ENCODE measurements at regions not wholly inside any gene's neighbourhood (a gene's known extent, or its start where the extent isn't known, plus 50 kb on each side); places are given as distances from the start of the nearest gene placed in this dataset.

DNA sequence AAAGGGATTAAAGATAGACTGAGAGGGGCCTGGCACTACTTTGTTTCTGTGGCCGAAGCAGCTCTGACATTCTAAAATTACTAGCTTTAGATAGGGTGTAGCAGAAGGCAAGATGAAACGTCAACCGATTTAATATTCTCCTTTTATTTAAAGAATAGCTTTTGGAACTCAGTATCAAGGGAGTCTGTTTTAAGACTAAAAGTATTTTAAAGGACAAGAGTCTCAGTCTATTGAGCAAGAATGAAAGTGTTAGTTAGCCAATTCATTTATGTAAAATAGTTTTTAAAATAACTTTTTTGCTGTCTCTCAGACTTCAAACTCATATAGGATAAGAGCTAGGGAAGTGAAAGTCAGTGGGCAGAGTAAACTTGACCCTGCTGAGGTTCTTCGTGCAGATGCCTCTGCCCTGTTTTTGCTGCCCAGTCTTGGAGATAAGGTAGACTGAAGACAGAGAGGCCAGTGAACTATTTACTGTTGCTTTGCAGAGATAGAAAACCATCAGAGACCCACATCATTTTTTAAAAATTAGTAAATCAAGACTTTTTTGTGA, 1090.9 kb downstream of the ROBO2 start:
- intact Hi-C loops (cut with DNase I): no loop called here
- ATAC-seq: no peak
- Histone ChIP-seq H3K9me3 (no peaks in the 10 kb centered on the region), H3K4me1 (no peaks in the 10 kb centered on the region), H3K27me3 (no peaks in the 10 kb centered on the region), H3K36me3 (no peaks in the 10 kb centered on the region), H3K4me3 (no peak overlapping the region), H3K27ac (no peak overlapping the region)
- WGBS, 2 donors: 42 to 52% methylated on average over 4 of the region's 4 CpGs
- DNase-seq: no peak
- TF ChIP-seq, protein P1, sequence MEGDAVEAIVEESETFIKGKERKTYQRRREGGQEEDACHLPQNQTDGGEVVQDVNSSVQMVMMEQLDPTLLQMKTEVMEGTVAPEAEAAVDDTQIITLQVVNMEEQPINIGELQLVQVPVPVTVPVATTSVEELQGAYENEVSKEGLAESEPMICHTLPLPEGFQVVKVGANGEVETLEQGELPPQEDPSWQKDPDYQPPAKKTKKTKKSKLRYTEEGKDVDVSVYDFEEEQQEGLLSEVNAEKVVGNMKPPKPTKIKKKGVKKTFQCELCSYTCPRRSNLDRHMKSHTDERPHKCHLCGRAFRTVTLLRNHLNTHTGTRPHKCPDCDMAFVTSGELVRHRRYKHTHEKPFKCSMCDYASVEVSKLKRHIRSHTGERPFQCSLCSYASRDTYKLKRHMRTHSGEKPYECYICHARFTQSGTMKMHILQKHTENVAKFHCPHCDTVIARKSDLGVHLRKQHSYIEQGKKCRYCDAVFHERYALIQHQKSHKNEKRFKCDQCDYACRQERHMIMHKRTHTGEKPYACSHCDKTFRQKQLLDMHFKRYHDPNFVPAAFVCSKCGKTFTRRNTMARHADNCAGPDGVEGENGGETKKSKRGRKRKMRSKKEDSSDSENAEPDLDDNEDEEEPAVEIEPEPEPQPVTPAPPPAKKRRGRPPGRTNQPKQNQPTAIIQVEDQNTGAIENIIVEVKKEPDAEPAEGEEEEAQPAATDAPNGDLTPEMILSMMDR (IDR thresholded peaks at IDR 0.05): no peak

DNA sequence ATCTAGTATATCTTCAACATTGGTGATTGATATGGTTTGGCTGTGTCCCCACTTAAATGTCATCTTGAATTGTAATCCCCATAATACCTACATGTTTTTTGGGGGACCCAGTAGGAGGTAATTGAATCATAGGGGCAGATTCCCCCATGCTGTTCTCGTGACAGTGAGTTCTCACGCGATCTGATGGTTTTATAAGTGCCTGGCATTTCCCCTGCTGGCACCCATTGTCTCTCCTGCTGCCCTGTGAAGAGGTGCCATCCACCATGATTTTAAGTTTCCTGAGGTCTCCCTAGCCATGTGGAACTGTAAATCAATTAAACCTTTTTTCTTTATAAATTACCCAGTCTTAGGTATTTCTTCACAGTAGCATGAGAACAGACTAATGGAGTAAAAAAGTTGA, 1094.6 kb downstream of the ROBO2 start:
- H3K27ac ChIP-seq: no peak overlapping the region
- 73 to 84% methylated on average over 3 of the region's 3 CpGs for WGBS, 2 donors
- ATAC-seq (no peak), DNase-seq (no peak)
- no peaks in the 10 kb centered on the region for H3K36me3 ChIP-seq
- intact Hi-C loops (cut with DNase I): no loop called here
- H3K4me3 ChIP-seq: no peak overlapping the region
- TF ChIP-seq, protein P1 (IDR thresholded peaks at IDR 0.05): no peak
- H3K27me3 ChIP-seq: no peaks in the 10 kb centered on the region
- no peaks in the 10 kb centered on the region for H3K9me3 ChIP-seq
- H3K4me1 ChIP-seq: no peaks in the 10 kb centered on the region

DNA sequence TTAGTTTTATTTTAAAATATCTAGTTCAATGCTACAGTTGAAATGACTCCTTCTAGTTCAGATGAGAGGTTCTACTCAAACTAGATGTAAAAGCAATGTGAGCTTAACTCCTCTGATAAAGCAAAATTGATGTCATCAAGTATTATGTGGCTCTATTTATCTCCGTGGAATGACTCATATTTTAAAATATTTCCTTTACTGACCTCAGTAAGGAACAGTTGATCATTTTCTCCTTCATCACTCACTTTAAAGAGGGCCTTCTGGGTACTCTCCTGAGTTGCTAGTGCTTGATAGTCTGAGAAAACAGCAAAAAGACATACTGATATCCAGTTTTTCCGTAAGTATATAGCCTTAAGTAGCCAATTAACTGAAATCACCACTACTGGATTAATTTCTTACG, 1099.3 kb downstream of the ROBO2 start:
- TF ChIP-seq, protein P1 (IDR thresholded peaks at IDR 0.05): no peak
- peaks cover 0 to 12% (median 4%) of the 10 kb centered on the region in 11 donors for H3K9me3 ChIP-seq
- no peaks in the 10 kb centered on the region for H3K36me3 ChIP-seq
- H3K4me3 ChIP-seq: no peak overlapping the region
- no peak overlapping the region for H3K27ac ChIP-seq
- DNase-seq: no peak
- intact Hi-C loops (cut with DNase I): no loop called here
- no peaks in the 10 kb centered on the region for H3K27me3 ChIP-seq
- no peaks in the 10 kb centered on the region for H3K4me1 ChIP-seq
- WGBS, 2 donors: 71 to 75% methylated on average over 3 of the region's 3 CpGs
- no peak for ATAC-seq

DNA sequence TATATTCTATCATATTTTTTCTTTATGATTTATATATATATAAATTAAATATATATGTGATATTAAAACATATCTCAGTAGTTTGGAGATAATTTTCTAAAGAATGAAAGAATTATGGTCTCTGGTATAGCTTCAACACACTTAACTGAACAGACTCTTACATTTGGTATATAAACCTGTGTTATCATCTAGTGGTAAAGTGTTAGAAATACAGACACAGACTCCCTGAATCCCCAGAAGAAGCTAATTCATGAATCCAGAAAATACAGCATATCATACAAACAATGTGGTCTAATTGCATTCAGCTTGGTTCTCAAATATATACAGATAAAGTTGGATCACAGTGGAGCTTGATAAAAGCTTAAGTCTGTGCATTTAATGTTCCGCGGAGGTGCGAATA, 1100.4 kb downstream of the ROBO2 start:
- TF ChIP-seq, protein P1 (IDR thresholded peaks at IDR 0.05): no peak
- intact Hi-C loops (cut with DNase I): no loop called here
- H3K27ac ChIP-seq: no peak overlapping the region
- H3K36me3 ChIP-seq: no peaks in the 10 kb centered on the region
- DNase-seq: no peak
- H3K9me3 ChIP-seq: peaks cover 0 to 12% (median 4%) of the 10 kb centered on the region in 11 donors
- no peaks in the 10 kb centered on the region for H3K4me1 ChIP-seq
- H3K4me3 ChIP-seq: no peak overlapping the region
- H3K27me3 ChIP-seq: no peaks in the 10 kb centered on the region
- ATAC-seq: no peak
- WGBS, 2 donors: 93 to 94% methylated on average over 3 of the region's 3 CpGs

Data from heart right ventricle (tissue), 16 donors.